Osteocyte (in vitro differentiated cells): ENCODE measurements at regions not wholly inside any gene's neighbourhood (a gene's known extent, or its start where the extent isn't known, plus 50 kb on each side); places are given as distances from the start of the nearest gene placed in this dataset.

Experiments used
- DNase-seq: peaks from one replicate; pipeline ENCODE4 v3.0.0; 2021; ENCODE audit warnings: mixed read lengths; ENCODE audit not compliant: unreplicated experiment; ENCODE audit errors: extremely low spot score
- H3K27ac Mint-ChIP-seq: one replicate; pipeline ENCODE4 v1.8.0; 2021; ENCODE audit warnings: mild to moderate bottlenecking, mixed read lengths; ENCODE audit not compliant: unreplicated experiment
- H3K27me3 Mint-ChIP-seq: one replicate; pipeline ENCODE4 v1.8.0; 2021; ENCODE audit warnings: mixed read lengths; ENCODE audit not compliant: unreplicated experiment
- H3K36me3 Mint-ChIP-seq: one replicate; pipeline ENCODE4 v1.8.0; 2021; ENCODE audit warnings: mixed read lengths; ENCODE audit not compliant: unreplicated experiment
- H3K4me1 Mint-ChIP-seq: one replicate; pipeline ENCODE4 v1.8.0; 2021; ENCODE audit warnings: mixed read lengths; ENCODE audit not compliant: unreplicated experiment
- H3K4me3 Mint-ChIP-seq: one replicate; pipeline ENCODE4 v1.8.0; 2021; ENCODE audit warnings: mild to moderate bottlenecking, moderate library complexity, mixed read lengths; ENCODE audit not compliant: unreplicated experiment
- H3K9me3 Mint-ChIP-seq: one replicate; pipeline ENCODE4 v1.8.0; 2021; ENCODE audit warnings: mixed read lengths; ENCODE audit not compliant: unreplicated experiment
- CTCF ChIP-seq: fragments of 200-600 bp; sonication (generic); IDR thresholded peaks from 2 replicates; pipeline ENCODE4 v1.5.0; 2021; ENCODE audit warnings: antibody characterized with exemption, mild to moderate bottlenecking, moderate library complexity

- Mint-ChIP-seq H3K27ac (no peak overlapping the region), H3K4me1 (no peaks in the 10 kb centered on the region), H3K9me3 (no peaks in the 10 kb centered on the region), H3K4me3 (no peak overlapping the region), H3K36me3 (no peaks in the 10 kb centered on the region), H3K27me3 (peaks cover 14% of the 10 kb centered on the region)
- DNase-seq: peak; percentile 46
- TF ChIP-seq CTCF: no peak
These were observed 385.3 kb upstream of the WWC1 start for GRCh38 chr5:167905919-167906853.

GRCh38 chr5:167908606-167909005 lies 382.8 kb upstream of the WWC1 start:
- Mint-ChIP-seq H3K36me3 (no peaks in the 10 kb centered on the region), H3K4me3 (no peak overlapping the region), H3K27me3 (peaks cover 12% of the 10 kb centered on the region), H3K9me3 (no peaks in the 10 kb centered on the region), H3K27ac (no peak overlapping the region), H3K4me1 (peaks cover 2% of the 10 kb centered on the region)
- DNase-seq: no peak
- TF ChIP-seq CTCF: no peak

- H3K36me3 Mint-ChIP-seq: no peaks in the 10 kb centered on the region
- TF ChIP-seq CTCF: no peak
- H3K4me3 Mint-ChIP-seq: no peak overlapping the region
- H3K27me3 Mint-ChIP-seq: peaks cover 2% of the 10 kb centered on the region
- H3K9me3 Mint-ChIP-seq: peaks cover 4% of the 10 kb centered on the region
- peaks cover 12% of the 10 kb centered on the region for H3K4me1 Mint-ChIP-seq
- no peak for DNase-seq
- H3K27ac Mint-ChIP-seq: no peak overlapping the region
These were observed 378.3 kb upstream of the WWC1 start for GRCh38 chr5:167912941-167913665.

- peaks cover 13% of the 10 kb centered on the region for H3K4me1 Mint-ChIP-seq
- H3K9me3 Mint-ChIP-seq: peaks cover 4% of the 10 kb centered on the region
- DNase-seq: no peak
- no peak overlapping the region for H3K4me3 Mint-ChIP-seq
- no peak overlapping the region for H3K27ac Mint-ChIP-seq
- H3K36me3 Mint-ChIP-seq: no peaks in the 10 kb centered on the region
- H3K27me3 Mint-ChIP-seq: no peaks in the 10 kb centered on the region
- no peak for TF ChIP-seq CTCF
These were observed 376.2 kb upstream of the WWC1 start for GRCh38 chr5:167915237-167915636.

- TF ChIP-seq CTCF: no peak
- Mint-ChIP-seq H3K9me3 (peaks cover 4% of the 10 kb centered on the region), H3K4me1 (peaks cover 13% of the 10 kb centered on the region), H3K36me3 (no peaks in the 10 kb centered on the region), H3K27ac (no peak overlapping the region), H3K4me3 (no peak overlapping the region), H3K27me3 (no peaks in the 10 kb centered on the region)
- DNase-seq: no peak
These were observed 375.2 kb upstream of the WWC1 start for GRCh38 chr5:167916261-167916691.
